ENCODE measurements at regions not wholly inside any gene's neighbourhood (a gene's known extent, or its start where the extent isn't known, plus 50 kb on each side); places are given as distances from the start of the nearest gene placed in this dataset.

DNA sequence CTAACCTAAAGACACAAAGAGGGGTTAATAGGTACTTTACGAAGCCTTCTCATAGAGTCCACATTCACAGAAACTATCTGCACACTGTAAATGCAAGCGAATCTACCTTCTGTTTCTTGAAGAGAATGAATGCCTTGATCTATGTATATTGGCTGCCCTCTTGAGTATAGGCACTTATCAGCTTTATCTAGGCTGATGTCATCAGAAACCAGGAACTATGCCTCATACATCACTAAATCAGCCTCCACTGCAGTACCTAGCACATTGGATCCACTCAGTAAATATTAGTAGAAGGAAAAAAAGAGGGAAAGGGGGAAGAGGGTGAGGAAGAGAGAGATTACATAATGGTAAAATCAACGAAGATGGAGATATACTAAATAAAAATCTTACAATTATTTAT, 477.1 kb downstream of the CAAP1 start:
- TF ChIP-seq, protein P1, sequence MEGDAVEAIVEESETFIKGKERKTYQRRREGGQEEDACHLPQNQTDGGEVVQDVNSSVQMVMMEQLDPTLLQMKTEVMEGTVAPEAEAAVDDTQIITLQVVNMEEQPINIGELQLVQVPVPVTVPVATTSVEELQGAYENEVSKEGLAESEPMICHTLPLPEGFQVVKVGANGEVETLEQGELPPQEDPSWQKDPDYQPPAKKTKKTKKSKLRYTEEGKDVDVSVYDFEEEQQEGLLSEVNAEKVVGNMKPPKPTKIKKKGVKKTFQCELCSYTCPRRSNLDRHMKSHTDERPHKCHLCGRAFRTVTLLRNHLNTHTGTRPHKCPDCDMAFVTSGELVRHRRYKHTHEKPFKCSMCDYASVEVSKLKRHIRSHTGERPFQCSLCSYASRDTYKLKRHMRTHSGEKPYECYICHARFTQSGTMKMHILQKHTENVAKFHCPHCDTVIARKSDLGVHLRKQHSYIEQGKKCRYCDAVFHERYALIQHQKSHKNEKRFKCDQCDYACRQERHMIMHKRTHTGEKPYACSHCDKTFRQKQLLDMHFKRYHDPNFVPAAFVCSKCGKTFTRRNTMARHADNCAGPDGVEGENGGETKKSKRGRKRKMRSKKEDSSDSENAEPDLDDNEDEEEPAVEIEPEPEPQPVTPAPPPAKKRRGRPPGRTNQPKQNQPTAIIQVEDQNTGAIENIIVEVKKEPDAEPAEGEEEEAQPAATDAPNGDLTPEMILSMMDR (IDR thresholded peaks at IDR 0.05), result no peak
- TF ChIP-seq POLR2A (IDR thresholded peaks at IDR 0.05), result no peak

All from lower leg skin (tissue), 3 donors.